Neural cell (in vitro differentiated cells): ENCODE measurements at regions not wholly inside any gene's neighbourhood (a gene's known extent, or its start where the extent isn't known, plus 50 kb on each side); places are given as distances from the start of the nearest gene placed in this dataset.

Experiments used
- CTCF ChIP-seq: fragments of 450-650 bp; IDR thresholded peaks from 2 replicates; pipeline ENCODE4 v1.5.1; 2014; ENCODE audit warnings: antibody characterized with exemption, mild to moderate bottlenecking, moderate library complexity; ENCODE audit not compliant: poor library complexity, severe bottlenecking
- EP300 ChIP-seq: fragments of 450-650 bp; conservative IDR thresholded peaks from 2 replicates; pipeline ENCODE4 v1.6.1; 2014; ENCODE audit warnings: antibody characterized with exemption, mild to moderate bottlenecking, moderate library complexity; ENCODE audit not compliant: poor library complexity, severe bottlenecking
- EZH2 ChIP-seq: fragments of 200-600, 300-800 bp; shearing (Covaris generic), sonication (generic); IDR thresholded peaks from 2 replicates; pipeline ENCODE4 v1.6.1; 2014; ENCODE audit warnings: antibody characterized with exemption, low read length, borderline replicate concordance, mild to moderate bottlenecking; ENCODE audit not compliant: insufficient read depth, poor library complexity, severe bottlenecking
- MXI1 ChIP-seq: fragments of 450-650 bp; conservative IDR thresholded peaks from 2 replicates; pipeline ENCODE4 v1.6.1; 2014; ENCODE audit warnings: antibody characterized with exemption, mild to moderate bottlenecking; ENCODE audit not compliant: poor library complexity, severe bottlenecking
- POLR2AphosphoS5 ChIP-seq: IDR thresholded peaks from 2 replicates; pipeline ENCODE4 v1.6.1; 2012
- RAD21 ChIP-seq: fragments of 450-650 bp; conservative IDR thresholded peaks from 2 replicates; pipeline ENCODE4 v1.6.1; 2014; ENCODE audit warnings: antibody characterized with exemption, mild to moderate bottlenecking, moderate library complexity
- REST ChIP-seq: IDR thresholded peaks from 2 replicates; pipeline ENCODE4 v1.6.1; 2012; ENCODE audit warnings: borderline replicate concordance
- SMC3 ChIP-seq: fragments of 450-650 bp; conservative IDR thresholded peaks from 2 replicates; pipeline ENCODE4 v1.6.1; 2014; ENCODE audit warnings: antibody characterized with exemption, mild to moderate bottlenecking, moderate library complexity; ENCODE audit not compliant: poor library complexity
- TAF1 ChIP-seq: IDR thresholded peaks from 2 replicates; pipeline ENCODE4 v1.6.1; 2012; ENCODE audit warnings: low read depth

GRCh38 chr2:192947352-192947751 is 752.6 kb upstream of the TMEFF2 start:
- TF ChIP-seq CTCF (no peak), EP300 (no peak), EZH2 (no peak), POLR2AphosphoS5 (no peak), RAD21 (no peak), REST (no peak), MXI1 (no peak), SMC3 (no peak), TAF1 (no peak)
